ENCODE measurements at regions not wholly inside any gene's neighbourhood (a gene's known extent, or its start where the extent isn't known, plus 50 kb on each side); places are given as distances from the start of the nearest gene placed in this dataset.

GRCh38 chr14:53358166-53358565 lies 205.0 kb upstream of the DDHD1 start:
- ATAC-seq (ENCODE audit: insufficient number of reproducible peaks, low FRiP score, low read depth), result no peak
- H3K27ac ChIP-seq, result no peak overlapping the region
- no peak for DNase-seq (ENCODE audit: low spot score)
- no peaks in the 10 kb centered on the region for H3K4me1 ChIP-seq (ENCODE audit: control insufficient read depth in 1 of 2, low read depth in 2 of 2)
- TF ChIP-seq CTCF (IDR thresholded peaks at IDR 0.05), result no peak
- no peaks in the 10 kb centered on the region for H3K9me3 ChIP-seq
- no peak overlapping the region for H3K4me3 ChIP-seq
- H3K36me3 ChIP-seq, result no peaks in the 10 kb centered on the region
- no peaks in the 10 kb centered on the region for H3K27me3 ChIP-seq (replicated peaks; ENCODE audit: insufficient read depth)

DNA sequence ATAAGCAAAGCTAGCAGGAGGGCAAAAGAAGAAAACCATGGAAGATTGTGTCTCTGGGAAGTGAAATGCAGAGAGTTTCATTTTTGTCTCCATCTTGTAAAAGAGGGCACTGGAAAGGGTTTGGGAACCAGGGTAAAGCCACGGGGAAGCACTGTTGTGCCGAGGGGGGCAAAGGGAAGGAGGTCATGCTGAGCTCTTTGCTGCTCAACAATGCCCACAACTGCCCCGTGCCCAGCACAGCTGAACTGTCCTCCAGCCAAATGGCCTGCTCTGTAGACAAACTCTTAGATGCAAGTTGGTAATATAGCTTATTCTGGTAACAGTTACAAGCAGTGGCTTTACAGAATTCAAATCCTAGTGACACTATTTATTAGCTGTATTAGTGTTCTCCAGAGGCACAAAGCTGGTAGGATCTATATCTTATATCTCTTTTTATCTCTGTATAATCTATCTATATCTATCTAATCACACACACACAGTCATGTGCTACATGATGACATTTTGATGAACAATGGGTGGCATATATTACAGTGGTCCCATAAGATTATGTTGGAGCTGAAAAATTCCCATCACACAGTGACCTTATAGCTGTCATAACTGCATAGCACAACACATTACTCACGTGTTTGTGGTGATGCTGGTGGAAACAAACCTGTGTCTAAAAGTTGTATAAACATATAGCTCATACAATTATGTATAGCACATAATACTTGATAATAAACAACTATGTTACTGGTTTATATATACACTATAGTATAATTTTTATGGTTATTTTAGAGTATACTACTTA lies 203.4 kb upstream of the DDHD1 start:
- Histone ChIP-seq H3K27ac (no peak overlapping the region), H3K9me3 (no peaks in the 10 kb centered on the region), H3K4me1 (ENCODE audit: control insufficient read depth in 1 of 2, low read depth in 2 of 2) (no peaks in the 10 kb centered on the region), H3K27me3 (replicated peaks; ENCODE audit: insufficient read depth) (no peaks in the 10 kb centered on the region), H3K4me3 (no peak overlapping the region), H3K36me3 (no peaks in the 10 kb centered on the region)
- ATAC-seq (ENCODE audit: insufficient number of reproducible peaks, low FRiP score, low read depth) (no peak), DNase-seq (ENCODE audit: low spot score) (no peak)
- no peak for TF ChIP-seq CTCF (IDR thresholded peaks at IDR 0.05)

DNA sequence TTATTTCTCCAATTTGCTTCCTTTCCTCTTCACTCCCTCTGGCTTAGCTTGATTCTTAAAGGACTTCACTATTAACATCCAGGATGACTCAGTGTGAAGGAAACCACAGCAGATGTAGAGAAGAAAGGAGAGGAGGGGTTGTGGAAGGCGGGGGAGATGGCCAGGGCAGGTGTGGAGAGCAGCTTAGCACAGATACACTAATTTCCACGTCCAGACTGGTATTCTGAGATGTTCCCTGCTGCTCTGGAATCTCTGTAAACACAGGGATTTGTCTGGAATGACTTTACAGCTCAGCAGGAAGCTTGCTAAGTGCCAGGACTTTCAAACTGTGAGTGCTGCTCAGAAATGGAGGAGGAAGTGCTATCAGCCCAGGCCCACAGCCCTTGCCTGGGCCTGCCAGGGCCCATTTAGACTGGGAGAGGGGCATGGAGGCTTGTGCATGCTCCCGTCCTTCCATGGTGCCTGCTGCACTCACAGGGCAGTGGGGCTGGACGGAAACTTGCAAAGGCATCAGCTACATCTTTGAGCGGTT lies 202.5 kb upstream of the DDHD1 start:
- Histone ChIP-seq H3K9me3 (no peaks in the 10 kb centered on the region), H3K27ac (no peak overlapping the region), H3K4me3 (no peak overlapping the region), H3K4me1 (ENCODE audit: control insufficient read depth in 1 of 2, low read depth in 2 of 2) (no peaks in the 10 kb centered on the region), H3K27me3 (replicated peaks; ENCODE audit: insufficient read depth) (no peaks in the 10 kb centered on the region), H3K36me3 (no peaks in the 10 kb centered on the region)
- DNase-seq (ENCODE audit: low spot score), result no peak
- ATAC-seq (ENCODE audit: insufficient number of reproducible peaks, low FRiP score, low read depth), result no peak
- TF ChIP-seq CTCF (IDR thresholded peaks at IDR 0.05), result no peak

- no peak for DNase-seq (ENCODE audit: low spot score)
- Histone ChIP-seq H3K27ac (no peak overlapping the region), H3K4me1 (ENCODE audit: control insufficient read depth in 1 of 2, low read depth in 2 of 2) (no peaks in the 10 kb centered on the region), H3K36me3 (no peaks in the 10 kb centered on the region), H3K4me3 (no peak overlapping the region), H3K9me3 (no peaks in the 10 kb centered on the region), H3K27me3 (replicated peaks; ENCODE audit: insufficient read depth) (no peaks in the 10 kb centered on the region)
- no peak for TF ChIP-seq CTCF (IDR thresholded peaks at IDR 0.05)
- ATAC-seq (ENCODE audit: insufficient number of reproducible peaks, low FRiP score, low read depth), result no peak
Observed at GRCh38 chr14:53354336-53354735, 201.2 kb upstream of the DDHD1 start.

DNA sequence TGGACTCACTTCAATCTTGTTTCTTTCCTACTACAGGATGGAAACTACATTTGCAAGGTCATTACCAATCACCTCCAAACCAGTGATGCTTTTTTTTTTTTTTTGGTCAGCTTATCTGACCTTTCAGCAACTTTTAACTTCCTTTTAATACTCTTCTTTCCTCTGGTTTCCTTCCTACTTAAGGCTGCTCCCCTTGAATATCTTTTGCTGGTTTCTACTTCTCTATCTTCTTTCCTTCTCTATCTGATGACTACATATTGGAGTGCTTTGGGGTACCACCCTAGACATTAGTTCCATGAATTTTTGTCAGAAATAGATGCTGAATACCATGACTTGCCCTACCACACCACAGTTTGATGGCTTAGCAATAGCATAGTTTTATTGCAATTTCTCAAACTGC lies 197.7 kb upstream of the DDHD1 start:
- Histone ChIP-seq H3K4me1 (ENCODE audit: control insufficient read depth in 1 of 2, low read depth in 2 of 2) (no peaks in the 10 kb centered on the region), H3K27ac (no peak overlapping the region), H3K27me3 (replicated peaks; ENCODE audit: insufficient read depth) (no peaks in the 10 kb centered on the region), H3K9me3 (no peaks in the 10 kb centered on the region), H3K4me3 (no peak overlapping the region), H3K36me3 (no peaks in the 10 kb centered on the region)
- TF ChIP-seq CTCF (IDR thresholded peaks at IDR 0.05), result no peak
- DNase-seq (ENCODE audit: low spot score), result no peak
- no peak for ATAC-seq (ENCODE audit: insufficient number of reproducible peaks, low FRiP score, low read depth)
